ENCODE measurements at regions not wholly inside any gene's neighbourhood (a gene's known extent, or its start where the extent isn't known, plus 50 kb on each side); places are given as distances from the start of the nearest gene placed in this dataset.

- TF ChIP-seq CTCF (IDR thresholded peaks at IDR 0.05; ENCODE audit: low read length) = no peak
- no peak for TF ChIP-seq EZH2phosphoT487 (IDR thresholded peaks at IDR 0.05; ENCODE audit: low read length)
These were observed 1355.7 kb upstream of the ADGRL2 start for GRCh38 chr1:80445033-80445432.

Measured in MM.1S (cell line).